SHP77 treated with DMSO at 0.1 percent for 48 hours (cell line): ENCODE measurements at regions not wholly inside any gene's neighbourhood (a gene's known extent, or its start where the extent isn't known, plus 50 kb on each side); places are given as distances from the start of the nearest gene placed in this dataset.

Source experiments
- DNase-seq: peaks from one replicate; lab custom pipeline; 2025; lab: John Stamatoyannopoulos, UW

DNA sequence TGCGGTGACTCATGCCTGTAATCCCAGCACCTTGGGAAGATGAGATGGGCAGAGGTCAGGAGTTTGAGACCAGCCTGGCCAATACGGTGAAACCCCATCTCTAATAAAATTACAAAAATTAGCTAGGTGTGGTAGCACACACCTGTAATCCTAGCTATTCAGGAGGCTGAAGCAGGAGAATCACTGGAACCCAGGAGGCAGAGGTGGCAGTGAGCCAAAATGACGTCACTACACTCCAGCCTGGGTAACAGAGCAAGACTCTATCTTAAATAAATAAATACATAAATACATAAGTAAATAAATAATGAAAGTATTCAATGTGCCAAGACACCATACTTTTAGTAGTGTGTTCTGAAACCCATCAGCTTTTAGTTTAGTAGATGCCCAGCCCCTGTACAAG lies 308.1 kb upstream of the FLRT2 start:
- no peak for DNase-seq

DNA sequence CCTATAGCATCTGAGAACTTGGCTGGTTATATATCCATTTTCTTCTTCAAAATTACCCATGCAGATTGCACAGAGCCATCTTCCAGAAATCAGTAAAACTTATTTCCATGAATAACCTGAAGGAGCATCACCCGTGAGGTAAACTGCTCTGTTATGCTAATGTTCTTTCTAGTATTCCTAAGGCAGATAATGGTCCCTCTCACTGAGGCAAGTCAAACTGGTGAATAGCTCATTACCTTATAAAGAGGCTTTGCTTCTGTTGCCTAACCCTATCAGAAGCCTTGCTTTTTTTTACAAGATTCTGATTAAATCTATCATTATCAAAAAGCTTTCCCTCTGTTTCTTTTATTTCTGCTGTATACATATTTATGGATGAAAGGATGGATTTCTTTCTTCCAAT lies 307.6 kb upstream of the FLRT2 start:
- no peak for DNase-seq

DNA sequence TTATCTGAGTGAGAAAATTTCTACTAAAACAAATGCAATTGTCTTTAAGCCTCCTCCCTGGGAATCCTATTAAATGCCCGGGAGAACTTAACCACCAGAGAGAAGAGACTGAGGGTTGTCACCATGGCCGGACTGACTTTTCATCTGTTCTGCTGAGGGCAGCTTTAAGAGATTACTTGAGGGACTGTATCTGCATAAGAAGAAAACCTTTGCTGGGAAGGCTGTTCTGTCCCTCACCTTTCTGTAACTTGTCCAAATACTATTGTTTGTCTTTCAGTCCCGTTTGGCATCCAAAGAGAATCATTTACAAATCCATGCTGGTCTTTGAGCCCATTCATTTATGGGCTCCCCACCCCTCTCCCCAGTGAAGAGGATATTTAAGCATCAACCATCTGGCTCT lies 306.3 kb upstream of the FLRT2 start:
- DNase-seq = no peak

DNA sequence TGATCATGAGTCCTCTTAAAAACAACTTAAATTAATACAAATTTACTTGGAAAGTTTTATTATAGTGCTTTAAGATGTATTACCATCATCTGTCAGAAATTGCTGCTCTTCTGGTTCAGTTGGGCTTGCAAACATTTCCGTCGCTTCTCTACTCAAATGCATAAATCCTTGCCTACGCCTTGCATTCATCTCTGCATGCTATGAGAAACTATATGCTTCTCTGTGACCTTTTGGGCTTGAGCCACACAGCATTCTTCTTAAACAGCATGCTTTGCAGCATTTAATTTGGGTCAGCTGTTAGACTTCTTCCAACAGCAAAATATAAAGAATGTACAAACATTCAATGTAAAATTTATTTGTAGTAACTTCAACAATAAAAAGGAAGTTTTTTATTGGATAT lies 305.7 kb upstream of the FLRT2 start:
- DNase-seq = no peak

DNA sequence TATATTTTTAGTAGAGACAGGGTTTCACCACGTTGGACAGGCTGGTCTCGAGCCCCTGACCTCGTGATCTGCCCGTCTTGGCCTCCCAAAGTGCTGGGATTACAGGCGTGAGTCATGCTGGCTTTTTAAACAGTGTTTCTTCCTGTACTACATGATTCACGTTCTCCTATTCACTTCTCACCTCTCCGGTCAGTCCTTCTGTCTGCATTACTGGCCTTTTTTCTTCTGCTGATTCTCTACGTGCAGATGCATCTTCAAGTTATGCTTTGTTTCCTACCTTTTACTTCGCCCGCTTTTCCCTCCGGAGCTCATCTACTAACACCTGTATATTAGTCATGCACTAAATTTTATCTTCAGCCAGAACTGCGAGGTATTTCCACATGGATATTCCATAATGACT lies 296.2 kb upstream of the FLRT2 start:
- no peak for DNase-seq

- no peak for DNase-seq
Measured at GRCh38 chr14:85234156-85235025, 295.6 kb upstream of the FLRT2 start.

DNA sequence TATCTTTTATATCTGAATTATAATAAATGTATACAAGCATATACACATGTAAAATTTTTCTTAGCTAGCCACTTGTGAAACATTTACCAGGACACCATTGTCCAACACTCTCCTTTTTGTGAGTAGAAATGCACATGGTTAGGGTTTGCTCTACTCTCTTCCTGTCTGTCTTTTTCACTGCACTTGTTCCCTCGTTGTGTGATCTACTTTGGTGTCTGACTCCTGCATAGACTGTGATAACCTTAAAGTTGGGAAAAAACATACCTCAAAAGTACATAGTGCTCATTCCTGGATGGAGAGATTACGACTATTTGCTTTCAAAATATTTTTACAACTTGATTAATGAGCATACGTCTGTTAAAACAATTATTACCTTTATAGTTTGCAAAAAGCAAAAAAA lies 294.1 kb upstream of the FLRT2 start:
- DNase-seq = no peak

DNA sequence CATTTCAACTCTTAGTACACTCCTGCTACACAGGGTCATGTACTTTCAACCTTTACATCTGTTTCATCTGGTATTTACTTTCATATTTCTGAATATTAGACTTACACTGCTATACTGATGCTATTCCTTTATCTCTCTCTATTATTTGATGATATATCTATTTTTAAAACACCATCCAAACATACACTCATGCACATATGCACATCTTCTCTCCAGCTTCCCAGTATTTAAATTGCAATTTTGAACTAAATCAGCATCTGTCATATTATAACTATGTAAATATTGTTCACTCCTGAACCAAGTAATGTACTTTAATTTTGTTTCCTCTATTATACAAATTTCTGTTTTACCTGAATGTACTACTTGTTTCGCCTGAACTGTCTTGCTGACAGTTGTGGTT lies 293.6 kb upstream of the FLRT2 start:
- no peak for DNase-seq

GRCh38 chr14:85239791-85240190 lies 290.2 kb upstream of the FLRT2 start:
- DNase-seq = no peak

GRCh38 chr14:85241022-85241855 lies 288.7 kb upstream of the FLRT2 start:
- peak; percentile 31 for DNase-seq

- no peak for DNase-seq
Measured at GRCh38 chr14:85242666-85243065, 287.3 kb upstream of the FLRT2 start.

- no peak for DNase-seq
Measured at GRCh38 chr14:85243321-85243720, 286.6 kb upstream of the FLRT2 start.

DNA sequence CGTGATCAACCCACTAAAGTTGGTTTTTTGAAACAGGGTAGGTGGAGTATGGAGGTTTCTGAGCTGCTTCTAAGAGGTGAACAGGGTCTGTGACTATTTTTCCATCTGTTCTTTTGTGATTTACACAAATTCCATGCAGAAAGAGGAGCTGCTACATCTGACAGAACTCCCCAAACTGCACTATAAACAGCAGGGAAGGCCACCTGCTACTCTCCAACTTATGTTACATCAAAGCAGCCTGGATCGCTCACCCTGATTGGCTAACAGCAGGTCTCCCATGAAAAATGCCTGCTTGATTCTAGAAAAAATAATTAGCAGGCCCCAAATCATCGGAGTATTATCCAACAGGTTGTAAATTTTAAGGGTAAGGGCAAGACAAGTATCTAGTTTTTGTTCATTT lies 282.9 kb upstream of the FLRT2 start:
- no peak for DNase-seq

DNA sequence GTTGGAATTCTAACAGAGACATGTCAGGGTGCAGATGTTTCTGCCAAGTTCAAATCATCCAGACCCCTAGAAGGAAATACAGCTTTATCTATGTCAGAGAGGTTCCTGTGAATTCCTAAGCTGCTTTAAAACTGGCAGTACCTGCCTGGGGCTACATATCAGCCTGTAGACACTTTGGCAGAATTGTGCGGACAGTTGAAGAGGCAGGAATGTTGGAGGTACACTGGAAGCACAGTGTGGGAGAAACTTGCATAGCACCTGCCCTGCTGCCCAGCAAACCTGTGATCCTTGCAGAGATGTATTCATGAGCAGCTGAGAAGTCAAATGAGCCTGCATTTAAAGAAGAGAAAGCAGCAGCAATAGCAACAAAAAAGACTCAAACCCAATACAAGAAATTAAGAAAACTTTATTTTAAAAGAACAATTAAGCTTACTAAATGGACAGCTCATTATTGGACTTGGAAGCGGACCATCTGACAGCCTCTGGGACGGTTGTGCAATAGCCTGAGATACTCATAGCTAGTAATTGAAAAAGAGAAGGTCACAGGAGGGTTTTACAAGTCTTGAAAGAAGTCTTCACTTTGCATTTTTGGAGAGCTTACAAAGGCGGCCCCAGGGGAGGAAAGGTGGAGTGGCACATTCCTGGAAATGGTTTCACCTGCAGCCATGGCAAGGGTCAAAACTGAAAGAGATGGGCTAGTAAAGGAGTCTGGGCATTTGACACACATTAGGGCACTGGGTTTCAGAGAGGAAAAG lies 280.9 kb upstream of the FLRT2 start:
- no peak for DNase-seq

GRCh38 chr14:85250414-85251189 lies 279.3 kb upstream of the FLRT2 start:
- DNase-seq = peak; percentile 8

DNA sequence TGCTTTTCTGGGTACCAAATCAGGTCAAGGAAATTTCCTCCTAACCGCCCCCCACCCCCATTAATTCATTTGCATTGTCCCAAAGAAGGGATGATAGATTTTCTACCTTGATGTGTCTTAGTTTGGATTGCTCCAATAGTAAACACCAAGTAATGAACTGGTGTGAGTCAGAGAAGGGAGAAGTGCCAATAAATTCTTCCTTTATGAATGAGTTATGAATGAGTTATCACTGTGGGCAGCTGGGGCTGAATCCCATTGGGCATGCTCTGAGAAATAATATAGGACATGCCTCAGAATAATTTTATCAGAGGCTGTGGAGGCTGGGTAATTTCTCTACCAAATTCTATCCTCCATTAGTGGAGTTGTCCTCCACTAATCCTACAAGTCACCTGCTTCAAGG lies 277.9 kb upstream of the FLRT2 start:
- DNase-seq = no peak

GRCh38 chr14:85254711-85255110 lies 275.2 kb upstream of the FLRT2 start:
- no peak for DNase-seq

DNA sequence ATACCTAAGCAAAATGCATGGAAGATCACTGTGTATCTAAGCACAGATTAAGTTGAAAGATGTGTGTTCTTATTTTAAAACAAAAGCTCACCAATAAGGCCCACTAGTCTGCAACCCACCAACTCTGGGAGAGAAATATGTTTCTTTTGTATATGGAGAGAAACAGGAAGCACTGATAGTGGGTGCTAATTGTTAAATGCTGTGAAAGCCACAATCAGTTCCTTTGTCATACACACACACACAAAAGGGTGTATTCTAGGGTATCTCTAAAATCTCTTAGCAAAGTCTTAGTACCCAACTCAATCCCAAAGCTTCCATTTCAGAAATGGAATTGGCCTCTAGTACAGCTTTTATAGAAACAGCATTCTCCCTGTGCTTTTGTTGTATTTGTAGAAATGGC lies 272.7 kb upstream of the FLRT2 start:
- no peak for DNase-seq

DNA sequence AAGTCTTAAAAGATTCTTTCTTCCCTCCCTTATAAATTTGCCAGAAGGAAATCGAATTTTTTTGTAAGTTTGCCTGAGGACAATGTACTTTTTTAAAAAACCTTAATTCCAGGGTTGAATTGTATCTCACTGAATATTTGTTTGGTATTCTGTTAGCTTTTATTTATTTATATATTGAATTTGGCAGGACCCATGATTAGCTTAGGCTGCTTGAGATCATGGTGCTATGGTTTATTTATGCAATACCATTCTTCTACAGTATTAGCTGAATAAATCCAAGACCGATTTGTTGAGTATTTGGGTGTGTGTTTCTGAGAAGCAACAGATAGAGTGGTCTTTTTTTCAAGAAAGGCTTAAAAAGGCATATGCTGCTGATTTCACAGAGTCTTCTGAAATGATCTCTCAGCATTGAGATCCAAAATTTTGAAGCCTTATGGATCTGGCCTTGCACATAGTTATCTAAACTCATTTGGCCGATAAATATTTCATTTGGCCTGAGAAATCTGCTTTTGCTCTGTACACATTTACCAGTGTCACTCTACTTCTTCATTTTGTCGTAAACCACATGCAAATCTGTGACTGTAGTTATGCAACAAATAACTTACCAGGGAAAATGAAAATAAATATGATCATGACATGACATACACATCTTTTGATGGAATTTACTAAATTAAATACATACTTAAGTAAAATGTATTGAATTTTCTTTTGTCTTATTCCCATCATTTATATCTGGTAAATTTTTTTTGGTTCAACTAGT lies 265.8 kb upstream of the FLRT2 start:
- DNase-seq = no peak

DNA sequence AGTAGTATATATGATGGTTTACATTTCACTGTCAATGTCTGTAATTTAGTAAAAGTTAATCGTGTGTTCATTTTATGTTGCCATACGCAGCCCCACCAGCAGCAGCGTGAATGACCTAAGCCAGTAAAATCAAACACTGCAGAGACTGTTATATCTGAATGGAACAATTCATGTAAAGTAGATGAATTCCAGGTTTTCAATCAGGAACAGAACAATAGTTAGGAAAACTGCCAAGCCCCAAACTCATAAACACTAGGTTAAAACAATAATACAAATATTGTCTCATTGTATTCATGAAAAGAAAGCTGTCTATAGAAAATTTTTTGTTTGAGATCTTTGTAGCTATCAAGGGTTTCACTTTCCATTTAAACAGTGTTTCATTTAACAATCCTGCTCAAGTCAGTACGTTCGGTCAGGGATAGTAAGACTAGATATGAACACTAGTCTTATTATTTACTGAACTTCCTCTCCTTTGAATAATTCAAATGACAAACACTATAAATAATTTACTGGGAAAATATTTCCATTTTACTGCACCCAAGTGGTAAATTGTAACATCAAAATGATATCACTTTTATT lies 256.8 kb upstream of the FLRT2 start:
- no peak for DNase-seq

- no peak for DNase-seq
Measured at GRCh38 chr14:85273952-85274351, 256.0 kb upstream of the FLRT2 start.
